ENCODE measurements at regions not wholly inside any gene's neighbourhood (a gene's known extent, or its start where the extent isn't known, plus 50 kb on each side); places are given as distances from the start of the nearest gene placed in this dataset.

- DNase-seq = no peak
These were observed 1170.0 kb downstream of the XPNPEP1 start for GRCh38 chr10:108753326-108753725.

GRCh38 chr10:108749042-108749441 lies 1174.3 kb downstream of the XPNPEP1 start:
- DNase-seq = no peak

GRCh38 chr10:108736111-108736510 lies 1187.2 kb downstream of the XPNPEP1 start:
- DNase-seq = no peak

GRCh38 chr10:108735380-108735779 lies 1187.9 kb downstream of the XPNPEP1 start:
- no peak for DNase-seq

GRCh38 chr10:108721874-108722273 lies 1201.4 kb downstream of the XPNPEP1 start:
- DNase-seq = no peak

- DNase-seq = no peak
These were observed 1207.0 kb downstream of the XPNPEP1 start for GRCh38 chr10:108716352-108716751.

- no peak for DNase-seq
These were observed 1213.2 kb downstream of the XPNPEP1 start for GRCh38 chr10:108709927-108710722.

- DNase-seq = no peak
These were observed 1214.9 kb downstream of the XPNPEP1 start for GRCh38 chr10:108708363-108708762.

- DNase-seq = no peak
These were observed 1226.4 kb downstream of the XPNPEP1 start for GRCh38 chr10:108696792-108697477.

- DNase-seq = no peak
These were observed 1232.2 kb downstream of the XPNPEP1 start for GRCh38 chr10:108691126-108691525.

- DNase-seq = no peak
These were observed 1232.8 kb downstream of the XPNPEP1 start for GRCh38 chr10:108690530-108690929.

GRCh38 chr10:108689891-108690290 lies 1233.4 kb downstream of the XPNPEP1 start:
- DNase-seq = no peak

GRCh38 chr10:108688314-108688713 lies 1235.0 kb downstream of the XPNPEP1 start:
- no peak for DNase-seq

- DNase-seq = no peak
These were observed 1237.3 kb downstream of the XPNPEP1 start for GRCh38 chr10:108685863-108686531.

GRCh38 chr10:108684431-108684830 lies 1238.9 kb downstream of the XPNPEP1 start:
- no peak for DNase-seq

- no peak for DNase-seq
These were observed 1249.6 kb downstream of the XPNPEP1 start for GRCh38 chr10:108673741-108674140.

- no peak for DNase-seq
These were observed 1259.7 kb downstream of the XPNPEP1 start for GRCh38 chr10:108663587-108663986.

GRCh38 chr10:108662975-108663374 lies 1260.3 kb downstream of the XPNPEP1 start:
- DNase-seq = no peak

- DNase-seq = no peak
These were observed 1268.3 kb downstream of the XPNPEP1 start for GRCh38 chr10:108655057-108655456.

GRCh38 chr10:108653531-108653930 lies 1269.8 kb downstream of the XPNPEP1 start:
- DNase-seq = no peak

- no peak for DNase-seq
These were observed 1284.3 kb downstream of the XPNPEP1 start for GRCh38 chr10:108639010-108639409.

- DNase-seq = no peak
These were observed 1285.1 kb downstream of the XPNPEP1 start for GRCh38 chr10:108638225-108638624.

GRCh38 chr10:108633046-108633445 lies 1290.3 kb downstream of the XPNPEP1 start:
- no peak for DNase-seq

- no peak for DNase-seq
These were observed 1291.2 kb downstream of the XPNPEP1 start for GRCh38 chr10:108632144-108632543.
